ENCODE measurements at regions not wholly inside any gene's neighbourhood (a gene's known extent, or its start where the extent isn't known, plus 50 kb on each side); places are given as distances from the start of the nearest gene placed in this dataset.

DNA sequence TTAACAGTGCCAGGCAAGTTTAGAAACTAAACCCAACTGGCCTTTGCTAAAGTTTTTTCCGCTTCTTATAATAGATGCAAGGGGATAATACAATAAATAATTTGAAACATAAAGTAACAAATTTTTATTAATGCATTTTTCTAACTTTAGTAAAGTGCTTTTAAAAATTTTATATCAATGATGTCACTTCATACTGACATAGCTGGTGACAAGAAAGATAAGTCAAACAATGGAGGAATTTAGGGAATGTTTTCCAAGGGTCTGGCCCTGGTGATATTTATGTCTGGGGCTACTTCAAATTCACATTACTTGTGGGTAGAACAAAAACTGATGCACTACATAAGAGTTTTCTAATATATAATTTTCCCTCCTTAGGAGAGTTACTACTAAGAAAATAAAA lies 61.2 kb upstream of the CBLN2 start:
- H3K27ac ChIP-seq: no peak overlapping the region
- no peak for TF ChIP-seq ZFX (IDR thresholded peaks at IDR 0.05; ENCODE audit: borderline replicate concordance)
- TF ChIP-seq, protein P1, sequence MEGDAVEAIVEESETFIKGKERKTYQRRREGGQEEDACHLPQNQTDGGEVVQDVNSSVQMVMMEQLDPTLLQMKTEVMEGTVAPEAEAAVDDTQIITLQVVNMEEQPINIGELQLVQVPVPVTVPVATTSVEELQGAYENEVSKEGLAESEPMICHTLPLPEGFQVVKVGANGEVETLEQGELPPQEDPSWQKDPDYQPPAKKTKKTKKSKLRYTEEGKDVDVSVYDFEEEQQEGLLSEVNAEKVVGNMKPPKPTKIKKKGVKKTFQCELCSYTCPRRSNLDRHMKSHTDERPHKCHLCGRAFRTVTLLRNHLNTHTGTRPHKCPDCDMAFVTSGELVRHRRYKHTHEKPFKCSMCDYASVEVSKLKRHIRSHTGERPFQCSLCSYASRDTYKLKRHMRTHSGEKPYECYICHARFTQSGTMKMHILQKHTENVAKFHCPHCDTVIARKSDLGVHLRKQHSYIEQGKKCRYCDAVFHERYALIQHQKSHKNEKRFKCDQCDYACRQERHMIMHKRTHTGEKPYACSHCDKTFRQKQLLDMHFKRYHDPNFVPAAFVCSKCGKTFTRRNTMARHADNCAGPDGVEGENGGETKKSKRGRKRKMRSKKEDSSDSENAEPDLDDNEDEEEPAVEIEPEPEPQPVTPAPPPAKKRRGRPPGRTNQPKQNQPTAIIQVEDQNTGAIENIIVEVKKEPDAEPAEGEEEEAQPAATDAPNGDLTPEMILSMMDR (IDR thresholded peaks at IDR 0.05): no peak

DNA sequence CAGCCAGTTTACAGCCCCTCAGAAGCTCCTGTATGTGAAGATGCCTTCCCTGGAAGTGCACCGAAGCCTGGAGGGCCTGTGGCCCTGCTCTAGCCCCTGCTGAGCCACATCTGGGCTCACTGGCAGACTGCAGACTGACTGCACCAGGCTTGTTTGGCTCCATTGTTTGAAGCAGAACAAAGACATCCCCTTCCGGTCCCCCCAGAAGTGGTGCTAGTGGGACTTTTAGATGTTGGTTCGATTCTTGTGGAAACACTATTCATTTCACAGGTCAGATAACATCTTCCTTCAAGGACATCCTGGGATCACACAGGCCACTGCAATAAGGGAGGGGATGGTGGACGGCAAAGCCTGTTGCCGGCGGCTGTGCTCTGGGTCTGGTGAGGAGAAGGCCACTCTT lies 57.8 kb upstream of the CBLN2 start:
- TF ChIP-seq, protein P1 (IDR thresholded peaks at IDR 0.05): no peak
- no peak for TF ChIP-seq ZFX (IDR thresholded peaks at IDR 0.05; ENCODE audit: borderline replicate concordance)
- H3K27ac ChIP-seq: no peak overlapping the region

DNA sequence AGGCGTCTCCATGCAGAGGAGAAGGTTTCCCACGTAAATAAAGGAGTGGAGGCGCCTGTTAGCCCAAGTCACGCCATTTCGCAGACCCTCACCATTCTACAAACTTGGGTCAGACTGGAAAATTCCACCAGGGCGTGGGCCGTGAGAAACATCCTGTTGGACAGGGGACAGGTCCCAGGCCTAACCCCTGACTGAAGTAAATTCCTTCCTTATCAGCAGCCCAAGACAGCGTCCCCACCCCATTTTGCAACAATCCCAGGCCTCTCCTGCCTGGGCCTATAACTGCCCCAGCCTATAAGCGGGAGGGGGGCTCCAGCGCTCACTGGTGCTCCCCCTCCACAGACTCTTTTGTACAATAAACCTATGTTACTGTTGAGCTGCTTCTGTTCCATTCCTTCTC lies 57.3 kb upstream of the CBLN2 start:
- TF ChIP-seq, protein P1 (IDR thresholded peaks at IDR 0.05): no peak
- no peak for TF ChIP-seq ZFX (IDR thresholded peaks at IDR 0.05; ENCODE audit: borderline replicate concordance)
- H3K27ac ChIP-seq: no peak overlapping the region
